ES-I3 (cell line): ENCODE measurements at regions not wholly inside any gene's neighbourhood (a gene's known extent, or its start where the extent isn't known, plus 50 kb on each side); places are given as distances from the start of the nearest gene placed in this dataset.

Experiments
- H3K36me3 ChIP-seq: 2 replicates; pipeline ENCODE4 v1.6.1; 2013; ENCODE audit warnings: mild to moderate bottlenecking, low read length, control low read depth, moderate library complexity; ENCODE audit not compliant: insufficient read depth
- H3K4me1 ChIP-seq: 2 replicates; pipeline ENCODE4 v1.6.1; 2013; ENCODE audit warnings: mild to moderate bottlenecking, control low read depth, low read length; ENCODE audit not compliant: insufficient read depth
- H3K9ac ChIP-seq: 2 replicates; pipeline ENCODE4 v1.6.1; 2013; ENCODE audit warnings: low read depth, mild to moderate bottlenecking, low read length, moderate library complexity
- H3K9me3 ChIP-seq: 2 replicates; pipeline ENCODE4 v1.6.1; 2013; ENCODE audit warnings: mild to moderate bottlenecking, low read length, moderate library complexity; ENCODE audit not compliant: control insufficient read depth, insufficient read depth

GRCh38 chr22:22422629-22423112, 85.9 kb downstream of the ZNF280B start:
- H3K9me3 ChIP-seq = no peaks in the 10 kb centered on the region

GRCh38 chr22:22423681-22424080, 84.9 kb downstream of the ZNF280B start:
- Histone ChIP-seq H3K9me3 (no peaks in the 10 kb centered on the region), H3K4me1 (no peaks in the 10 kb centered on the region), H3K36me3 (no peaks in the 10 kb centered on the region), H3K9ac (no peak overlapping the region)

More at GRCh38 chr22:22422629-22423112, 85.9 kb downstream of the ZNF280B start:
- Histone ChIP-seq H3K36me3 (no peaks in the 10 kb centered on the region), H3K4me1 (no peaks in the 10 kb centered on the region), H3K9ac (no peak overlapping the region)

- no peaks in the 10 kb centered on the region for H3K36me3 ChIP-seq
- no peaks in the 10 kb centered on the region for H3K4me1 ChIP-seq
- no peak overlapping the region for H3K9ac ChIP-seq
Measured at GRCh38 chr22:22424210-22424800, 84.2 kb downstream of the ZNF280B start.

GRCh38 chr22:22424956-22425355, 83.6 kb downstream of the ZNF280B start:
- no peaks in the 10 kb centered on the region for H3K4me1 ChIP-seq
- H3K36me3 ChIP-seq = no peaks in the 10 kb centered on the region
- H3K9me3 ChIP-seq = no peaks in the 10 kb centered on the region
- no peak overlapping the region for H3K9ac ChIP-seq

More at GRCh38 chr22:22424210-22424800, 84.2 kb downstream of the ZNF280B start:
- H3K9me3 ChIP-seq = no peaks in the 10 kb centered on the region

GRCh38 chr22:22425356-22425755, 83.2 kb downstream of the ZNF280B start:
- Histone ChIP-seq H3K9me3 (no peaks in the 10 kb centered on the region), H3K9ac (no peak overlapping the region), H3K36me3 (no peaks in the 10 kb centered on the region), H3K4me1 (no peaks in the 10 kb centered on the region)

- no peak overlapping the region for H3K9ac ChIP-seq
- H3K36me3 ChIP-seq = no peaks in the 10 kb centered on the region
- no peaks in the 10 kb centered on the region for H3K4me1 ChIP-seq
- no peaks in the 10 kb centered on the region for H3K9me3 ChIP-seq
Measured at GRCh38 chr22:22425783-22426624, 82.5 kb downstream of the ZNF280B start.

GRCh38 chr22:22427542-22428065, 80.9 kb downstream of the ZNF280B start:
- Histone ChIP-seq H3K4me1 (no peaks in the 10 kb centered on the region), H3K36me3 (no peaks in the 10 kb centered on the region), H3K9me3 (no peaks in the 10 kb centered on the region), H3K9ac (no peak overlapping the region)

- H3K9me3 ChIP-seq = no peaks in the 10 kb centered on the region
- H3K36me3 ChIP-seq = no peaks in the 10 kb centered on the region
- no peak overlapping the region for H3K9ac ChIP-seq
- no peaks in the 10 kb centered on the region for H3K4me1 ChIP-seq
Measured at GRCh38 chr22:22428222-22429098, 80.1 kb downstream of the ZNF280B start.

- no peaks in the 10 kb centered on the region for H3K4me1 ChIP-seq
- no peaks in the 10 kb centered on the region for H3K36me3 ChIP-seq
Measured at GRCh38 chr22:22429369-22430108, 79.0 kb downstream of the ZNF280B start.

GRCh38 chr22:22430111-22430820, 78.3 kb downstream of the ZNF280B start:
- Histone ChIP-seq H3K4me1 (no peaks in the 10 kb centered on the region), H3K9me3 (no peaks in the 10 kb centered on the region), H3K9ac (no peak overlapping the region), H3K36me3 (no peaks in the 10 kb centered on the region)

More at GRCh38 chr22:22429369-22430108, 79.0 kb downstream of the ZNF280B start:
- no peaks in the 10 kb centered on the region for H3K9me3 ChIP-seq
- H3K9ac ChIP-seq = no peak overlapping the region

- H3K9ac ChIP-seq = no peak overlapping the region
- H3K4me1 ChIP-seq = no peaks in the 10 kb centered on the region
- H3K9me3 ChIP-seq = no peaks in the 10 kb centered on the region
- no peaks in the 10 kb centered on the region for H3K36me3 ChIP-seq
Measured at GRCh38 chr22:22431271-22432220, 77.0 kb downstream of the ZNF280B start.

- Histone ChIP-seq H3K36me3 (no peaks in the 10 kb centered on the region), H3K4me1 (no peaks in the 10 kb centered on the region), H3K9me3 (no peaks in the 10 kb centered on the region), H3K9ac (no peak overlapping the region)
Measured at GRCh38 chr22:22432479-22432878, 76.1 kb downstream of the ZNF280B start.
